Activated naive CD8-positive, alpha-beta T cell treated with anti-CD3 and anti-CD28 coated beads, Interleukin-2, amount 10 ng/mL, durations not matched to agents 7 days and 5 days (primary cell): ENCODE measurements at regions not wholly inside any gene's neighbourhood (a gene's known extent, or its start where the extent isn't known, plus 50 kb on each side); places are given as distances from the start of the nearest gene placed in this dataset.
A peak's percentile ranks its signal among the peaks of the same experiment; 100 is the strongest.

Experiments
- ATAC-seq: fragments of 150-1000 bp; cut with Tn5 transposase; one replicate; pipeline ENCODE4 v1.10.0; 2021; ENCODE audit warnings: low read depth, moderate library complexity
- POLR2A ChIA-PET: fragments of 350-600 bp; sonication (Branson Sonifier 250); formaldehyde crosslinking; loops from one replicate; lab custom pipeline; 2021; ENCODE audit warnings: antibody characterized with exemption; lab: Charles Lee
- DNase-seq: peaks from one replicate; pipeline ENCODE4 v3.0.0; 2021
- H3K27ac Mint-ChIP-seq: one replicate; pipeline ENCODE4 v1.8.0; 2022; ENCODE audit warnings: mild to moderate bottlenecking, mixed read lengths
- H3K27me3 Mint-ChIP-seq: one replicate; pipeline ENCODE4 v1.8.0; 2022; ENCODE audit warnings: mild to moderate bottlenecking, moderate library complexity, mixed read lengths
- H3K36me3 Mint-ChIP-seq: one replicate; pipeline ENCODE4 v1.8.0; 2021; ENCODE audit warnings: mild to moderate bottlenecking, mixed read lengths
- H3K4me1 Mint-ChIP-seq: one replicate; pipeline ENCODE4 v1.8.0; 2021; ENCODE audit warnings: mixed read lengths
- H3K4me3 Mint-ChIP-seq: one replicate; pipeline ENCODE4 v1.8.0; 2022; ENCODE audit warnings: mild to moderate bottlenecking, moderate library complexity, mixed read lengths
- H3K9me3 Mint-ChIP-seq: one replicate; pipeline ENCODE4 v1.8.0; 2021; ENCODE audit warnings: mixed read lengths

DNA sequence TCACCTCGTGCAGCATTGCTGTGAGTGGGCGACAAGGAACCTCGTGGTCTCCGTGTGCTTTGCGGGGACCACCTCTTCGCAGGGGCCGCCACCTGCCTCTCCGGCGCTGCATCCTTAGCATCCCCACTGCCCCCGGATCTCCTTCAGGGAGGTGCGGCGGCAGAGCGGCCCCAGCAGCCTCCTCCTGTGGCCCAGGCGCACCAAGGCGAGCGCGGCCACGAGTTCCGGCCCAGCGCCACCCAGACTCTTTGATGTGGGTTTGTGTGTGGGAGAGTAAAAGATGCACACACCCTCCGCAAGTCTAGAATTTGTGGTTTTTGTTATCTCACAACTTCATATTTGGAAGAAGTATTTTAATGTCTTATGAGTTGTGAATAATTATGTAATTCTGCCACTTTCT, 118.8 kb upstream of the DIO3 start:
- Mint-ChIP-seq H3K36me3 (no peaks in the 10 kb centered on the region), H3K27me3 (peaks cover 83% of the 10 kb centered on the region), H3K4me1 (peaks cover 14% of the 10 kb centered on the region), H3K9me3 (peaks cover 2% of the 10 kb centered on the region), H3K4me3 (no peak overlapping the region), H3K27ac (peak overlapping the region; percentile 61)
- peak; percentile 76 for DNase-seq
- peak; percentile 82 for ATAC-seq
- POLR2A ChIA-PET: no interaction called here

DNA sequence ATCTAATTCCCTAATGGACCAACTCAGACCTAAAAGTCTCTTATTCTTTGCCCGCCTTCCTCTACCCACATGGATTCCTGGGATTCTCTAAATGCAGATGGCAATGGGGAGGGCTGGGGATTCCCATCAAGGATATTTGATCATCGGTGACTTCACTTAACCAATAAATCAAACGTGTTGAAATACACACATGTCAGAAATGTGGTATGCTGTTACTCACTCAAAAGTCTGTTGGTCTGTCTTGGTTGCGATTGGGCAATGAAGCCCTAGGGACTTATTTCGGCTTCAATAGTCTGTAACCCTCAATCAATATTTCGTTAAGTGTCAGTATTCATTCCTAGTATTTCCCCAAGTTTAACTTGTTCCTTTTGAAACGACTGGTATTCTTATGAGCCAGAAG, 117.2 kb upstream of the DIO3 start:
- no peaks in the 10 kb centered on the region for H3K36me3 Mint-ChIP-seq
- no peak for ATAC-seq
- peaks cover 87% of the 10 kb centered on the region for H3K27me3 Mint-ChIP-seq
- H3K4me1 Mint-ChIP-seq: peaks cover 14% of the 10 kb centered on the region
- no peak for DNase-seq
- POLR2A ChIA-PET: no interaction called here
- no peak overlapping the region for H3K27ac Mint-ChIP-seq
- H3K4me3 Mint-ChIP-seq: no peak overlapping the region
- H3K9me3 Mint-ChIP-seq: peaks cover 2% of the 10 kb centered on the region

DNA sequence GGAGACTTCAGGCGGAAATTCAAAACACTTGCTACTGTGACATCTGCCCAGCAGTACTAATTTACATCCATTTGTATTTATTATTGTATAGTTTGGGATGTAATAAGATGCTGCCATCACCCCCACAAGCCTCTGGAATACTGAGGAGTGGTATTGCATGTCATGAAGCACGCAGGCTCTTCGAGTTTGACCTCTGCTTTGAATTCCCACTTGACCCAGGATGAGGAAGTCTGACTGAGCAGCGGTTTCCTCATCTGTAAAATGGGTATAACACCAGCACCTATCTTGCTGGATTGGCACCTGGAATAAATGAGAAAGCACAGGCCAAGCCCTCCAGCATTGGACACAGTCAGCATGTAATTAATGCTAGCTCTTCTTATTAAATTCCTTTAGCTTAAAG, 116.0 kb upstream of the DIO3 start:
- DNase-seq (no peak), ATAC-seq (no peak)
- H3K27ac Mint-ChIP-seq: no peak overlapping the region
- H3K27me3 Mint-ChIP-seq: peaks cover 87% of the 10 kb centered on the region
- peaks cover 14% of the 10 kb centered on the region for H3K4me1 Mint-ChIP-seq
- POLR2A ChIA-PET: no interaction called here
- H3K9me3 Mint-ChIP-seq: peaks cover 2% of the 10 kb centered on the region
- no peaks in the 10 kb centered on the region for H3K36me3 Mint-ChIP-seq
- no peak overlapping the region for H3K4me3 Mint-ChIP-seq

DNA sequence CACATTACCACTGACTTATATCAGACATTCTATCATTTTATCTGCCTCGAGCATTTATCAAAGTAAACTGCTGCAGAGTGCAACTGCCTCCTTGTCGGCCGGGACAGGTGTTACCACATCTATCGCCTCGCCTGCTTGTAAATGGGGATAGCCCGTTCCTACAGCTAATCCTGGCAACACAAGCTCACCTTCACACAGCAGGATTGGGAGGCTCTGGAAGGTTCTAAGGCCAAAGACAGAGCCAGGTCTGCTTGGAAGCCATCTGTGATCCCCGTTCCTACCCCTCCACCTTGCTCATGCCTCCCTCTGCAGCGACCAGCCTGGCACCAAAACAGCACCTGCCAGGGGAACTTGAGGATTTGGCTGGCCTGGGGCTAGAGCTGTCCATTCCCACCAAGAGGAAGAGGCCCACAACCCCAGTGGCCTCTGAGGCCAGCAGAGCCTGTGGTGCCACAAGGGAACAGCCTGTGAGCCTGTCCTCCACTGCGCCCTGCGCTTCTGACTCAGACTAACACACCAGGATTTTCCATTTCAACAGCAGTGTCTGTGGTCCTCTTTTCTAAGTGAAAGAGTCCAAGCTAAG, 114.8 kb upstream of the DIO3 start:
- no peak for DNase-seq
- Mint-ChIP-seq H3K4me1 (peaks cover 14% of the 10 kb centered on the region), H3K4me3 (no peak overlapping the region), H3K9me3 (peaks cover 2% of the 10 kb centered on the region), H3K27ac (no peak overlapping the region), H3K27me3 (peaks cover 88% of the 10 kb centered on the region), H3K36me3 (no peaks in the 10 kb centered on the region)
- ATAC-seq: no peak
- POLR2A ChIA-PET: no interaction called here

DNA sequence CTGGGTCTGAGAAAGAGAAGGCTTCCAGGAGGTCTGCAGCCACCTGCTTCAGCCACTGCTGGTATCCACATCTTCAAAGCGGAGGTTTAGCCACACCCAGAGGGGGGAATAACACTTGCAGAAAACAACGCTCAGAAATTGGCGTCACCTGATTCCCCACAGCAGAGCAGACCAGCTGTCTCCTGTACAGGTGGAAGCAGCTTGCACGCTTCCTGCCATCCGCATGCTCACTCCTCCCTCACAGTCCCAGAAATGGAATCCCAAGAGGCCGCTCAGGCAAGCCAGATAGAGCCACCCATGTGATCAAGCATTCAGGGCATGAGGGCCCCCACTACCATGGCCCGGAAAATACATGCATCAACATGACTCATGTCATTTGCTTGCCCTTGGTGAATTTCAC, 112.2 kb upstream of the DIO3 start:
- no peaks in the 10 kb centered on the region for H3K36me3 Mint-ChIP-seq
- DNase-seq (no peak), ATAC-seq (no peak)
- peaks cover 2% of the 10 kb centered on the region for H3K9me3 Mint-ChIP-seq
- H3K27me3 Mint-ChIP-seq: peaks cover 93% of the 10 kb centered on the region
- no peaks in the 10 kb centered on the region for H3K4me1 Mint-ChIP-seq
- POLR2A ChIA-PET: no interaction called here
- no peak overlapping the region for H3K4me3 Mint-ChIP-seq
- no peak overlapping the region for H3K27ac Mint-ChIP-seq

DNA sequence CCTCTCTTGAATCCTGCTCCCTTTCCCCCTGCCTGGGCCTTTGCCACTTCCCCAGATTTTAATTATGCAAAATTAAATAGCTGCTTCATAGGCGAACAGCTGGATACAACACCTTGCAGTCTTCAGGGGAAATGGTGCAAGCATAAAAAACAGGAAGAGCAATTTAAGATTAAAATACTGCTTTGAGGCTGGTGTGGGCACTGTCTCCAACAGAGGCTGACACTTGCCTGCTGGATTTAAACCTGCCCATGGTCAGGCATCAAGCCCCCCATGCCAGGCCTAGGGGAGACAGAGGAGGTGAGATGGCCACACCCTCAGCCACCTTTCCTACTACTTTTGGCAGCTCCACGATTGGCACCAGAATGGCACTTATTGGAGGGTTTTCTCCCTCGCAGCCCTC, 110.1 kb upstream of the DIO3 start:
- Mint-ChIP-seq H3K27ac (no peak overlapping the region), H3K36me3 (no peaks in the 10 kb centered on the region), H3K4me1 (no peaks in the 10 kb centered on the region), H3K4me3 (no peak overlapping the region), H3K27me3 (peaks cover 96% of the 10 kb centered on the region), H3K9me3 (no peaks in the 10 kb centered on the region)
- DNase-seq (no peak), ATAC-seq (no peak)
- POLR2A ChIA-PET: no interaction called here

DNA sequence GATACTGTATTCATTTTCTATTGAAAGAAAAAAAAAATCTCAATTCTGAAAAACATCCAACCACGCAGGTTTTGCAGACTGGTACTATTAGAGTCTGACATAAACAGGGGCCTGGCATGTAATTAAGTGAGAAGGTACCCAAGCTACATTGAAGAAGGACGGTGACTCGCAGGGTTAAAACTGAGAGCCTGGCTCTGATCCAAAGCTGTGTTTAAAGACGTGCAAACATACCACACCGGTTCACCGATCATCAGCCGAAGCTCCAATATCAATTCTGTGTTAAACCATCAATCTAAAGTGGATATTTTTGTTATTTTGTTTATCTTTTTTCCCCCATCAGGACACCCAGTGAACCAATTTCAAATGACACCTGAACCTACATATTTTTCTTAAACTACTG, 108.1 kb upstream of the DIO3 start:
- Mint-ChIP-seq H3K4me1 (no peaks in the 10 kb centered on the region), H3K27ac (no peak overlapping the region), H3K27me3 (peaks cover 85% of the 10 kb centered on the region), H3K4me3 (no peak overlapping the region), H3K9me3 (no peaks in the 10 kb centered on the region), H3K36me3 (no peaks in the 10 kb centered on the region)
- ATAC-seq (no peak), DNase-seq (no peak)
- POLR2A ChIA-PET: no interaction called here

DNA sequence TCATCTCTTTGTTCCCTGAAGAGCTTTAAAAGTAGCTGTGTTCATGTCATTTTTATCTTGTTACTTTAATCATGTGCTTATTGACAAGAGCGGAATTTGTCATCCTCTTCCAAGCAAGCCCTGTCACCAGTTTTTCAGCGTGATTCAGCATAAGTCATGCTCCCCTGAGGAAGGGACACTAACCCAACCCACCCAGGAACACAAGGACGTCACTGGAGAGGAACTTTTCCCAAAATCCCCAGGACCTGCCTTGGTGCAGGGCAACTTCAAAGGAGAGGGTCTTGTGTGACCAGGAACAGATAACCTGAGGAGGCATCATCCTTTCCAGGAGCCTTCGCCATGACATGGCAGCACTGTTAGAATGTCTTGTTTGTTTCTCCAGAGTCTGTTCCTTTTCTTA, 107.1 kb upstream of the DIO3 start:
- no peak overlapping the region for H3K27ac Mint-ChIP-seq
- POLR2A ChIA-PET: no interaction called here
- H3K27me3 Mint-ChIP-seq: peaks cover 78% of the 10 kb centered on the region
- no peak for ATAC-seq
- H3K36me3 Mint-ChIP-seq: no peaks in the 10 kb centered on the region
- no peak overlapping the region for H3K4me3 Mint-ChIP-seq
- DNase-seq: no peak
- H3K4me1 Mint-ChIP-seq: no peaks in the 10 kb centered on the region
- H3K9me3 Mint-ChIP-seq: no peaks in the 10 kb centered on the region

DNA sequence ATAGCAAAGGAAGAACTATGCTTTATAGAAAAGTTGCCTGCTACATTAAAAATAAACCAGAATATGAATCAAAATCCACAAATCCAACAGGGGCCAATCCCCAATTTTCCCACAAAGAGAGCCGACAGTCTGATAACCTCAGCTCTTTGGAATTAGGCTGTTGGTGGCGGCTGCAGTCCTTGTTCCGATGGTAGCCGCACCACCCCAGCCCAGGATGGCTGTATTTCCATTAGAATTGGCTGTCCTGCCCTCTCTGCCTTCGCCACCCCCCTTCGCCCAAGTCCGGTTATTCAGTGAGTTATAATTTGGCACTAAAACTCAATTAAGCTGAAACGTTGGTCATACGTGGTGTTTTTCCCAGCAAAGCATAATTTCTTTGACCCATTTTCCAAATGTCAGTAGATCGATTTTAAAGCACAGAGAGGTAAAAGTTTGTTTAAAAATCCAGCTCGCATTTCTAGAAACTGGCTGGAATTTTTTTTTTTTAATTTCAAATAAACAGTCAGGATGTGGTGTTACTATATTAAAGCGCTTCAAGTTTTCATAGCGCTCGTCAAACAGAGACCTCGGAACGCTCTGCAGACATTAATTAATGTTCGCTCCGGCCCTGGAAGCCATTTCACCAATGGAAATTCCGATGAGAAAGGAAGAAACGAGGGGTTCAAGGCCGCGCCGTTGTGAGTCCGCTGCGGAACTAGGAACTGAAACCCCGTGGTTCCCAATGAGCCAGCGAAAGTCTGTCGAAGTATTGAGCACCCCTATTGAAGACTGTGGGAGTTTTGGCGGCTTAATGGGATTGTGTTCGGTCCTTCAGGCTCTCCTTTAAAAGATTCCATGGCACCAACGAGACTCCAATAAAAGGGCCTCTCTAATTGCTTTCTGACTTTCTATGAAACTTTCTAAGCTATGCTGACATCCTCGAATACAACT, 104.8 kb upstream of the DIO3 start:
- H3K4me3 Mint-ChIP-seq: no peak overlapping the region

DNA sequence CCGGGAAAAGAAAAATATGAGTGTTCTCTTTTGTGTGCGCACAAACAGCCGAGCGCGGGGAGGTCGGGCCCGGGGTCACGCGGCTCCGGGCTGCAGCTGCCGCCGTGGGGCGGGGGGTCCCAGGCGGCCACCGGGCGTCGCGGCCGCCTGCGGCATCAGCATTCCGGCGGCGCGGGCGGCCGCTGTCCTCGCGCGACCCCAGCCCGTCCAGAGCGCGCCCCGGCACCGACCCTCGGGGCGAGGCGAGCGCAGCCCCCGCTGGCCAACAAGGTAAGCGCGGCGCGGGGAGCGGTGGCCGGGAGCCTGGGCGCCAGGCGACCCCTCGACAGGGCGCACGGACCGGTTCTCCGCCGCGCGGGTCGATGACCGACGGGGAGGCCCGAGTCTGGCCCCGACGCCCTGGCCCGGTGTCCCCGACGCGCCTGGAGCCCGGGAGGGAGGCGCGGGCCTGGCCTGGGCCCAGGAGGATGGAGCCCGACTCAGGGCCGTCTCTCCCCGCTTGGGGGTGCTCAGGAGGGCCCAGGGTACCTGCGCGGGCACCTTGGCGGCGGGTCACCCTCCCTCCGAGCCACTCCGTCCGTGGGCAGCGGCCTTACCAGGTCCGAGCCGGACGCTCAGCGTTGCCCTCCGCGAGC, 103.9 kb upstream of the DIO3 start:
- Mint-ChIP-seq H3K4me1 (no peaks in the 10 kb centered on the region), H3K4me3 (no peak overlapping the region), H3K27me3 (peaks cover 68% of the 10 kb centered on the region), H3K27ac (no peak overlapping the region), H3K36me3 (no peaks in the 10 kb centered on the region), H3K9me3 (no peaks in the 10 kb centered on the region)
- no peak for ATAC-seq
- POLR2A ChIA-PET: no interaction called here
- DNase-seq: no peak

More for the DNA sequence above, 104.8 kb upstream of the DIO3 start:
- no peaks in the 10 kb centered on the region for H3K9me3 Mint-ChIP-seq
- DNase-seq (no peak), ATAC-seq (no peak)
- POLR2A ChIA-PET: no interaction called here
- no peaks in the 10 kb centered on the region for H3K4me1 Mint-ChIP-seq
- H3K27ac Mint-ChIP-seq: no peak overlapping the region
- H3K27me3 Mint-ChIP-seq: peaks cover 74% of the 10 kb centered on the region
- no peaks in the 10 kb centered on the region for H3K36me3 Mint-ChIP-seq

DNA sequence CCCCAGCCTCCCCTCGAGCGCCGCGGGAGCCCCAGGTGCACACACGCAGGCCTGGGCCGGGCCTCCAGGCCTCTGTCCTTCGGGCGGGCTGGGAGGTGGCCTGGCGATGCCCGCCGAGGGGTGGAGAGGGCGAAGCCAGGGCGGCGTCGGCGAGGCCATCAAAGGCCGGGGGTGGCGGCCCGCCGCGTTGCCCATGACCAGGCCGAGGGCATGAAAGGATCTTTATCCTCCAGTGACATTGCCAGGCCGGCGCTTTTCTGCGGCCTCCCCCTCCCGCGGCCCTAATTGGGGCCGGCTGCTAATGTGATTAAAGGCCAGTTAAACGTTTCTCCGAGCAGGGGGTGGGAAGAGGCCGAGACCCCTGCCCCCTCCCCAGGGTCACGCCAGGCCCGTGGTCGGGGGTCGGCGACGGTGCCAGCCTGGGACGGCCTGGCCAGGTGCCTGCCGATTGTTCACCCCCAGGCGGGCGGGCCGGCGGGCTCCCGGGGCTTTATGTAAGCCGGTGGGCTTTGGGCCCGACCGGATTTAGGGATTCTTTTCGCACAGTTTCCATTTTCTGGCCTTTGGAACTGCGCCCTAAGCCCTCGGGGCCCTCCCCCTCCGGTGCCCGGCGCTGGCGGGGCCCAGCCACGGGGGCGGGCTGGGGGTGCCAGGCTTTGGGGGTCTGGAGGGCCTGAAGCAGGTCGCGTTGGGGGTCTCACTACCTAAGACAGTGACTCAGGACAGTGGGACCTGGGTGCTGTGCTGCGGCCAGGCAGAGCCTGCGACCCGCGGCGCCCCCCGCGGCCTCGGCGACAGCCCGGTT, 103.2 kb upstream of the DIO3 start:
- no peak for ATAC-seq
- no peak for DNase-seq
- Mint-ChIP-seq H3K27ac (no peak overlapping the region), H3K4me3 (no peak overlapping the region), H3K27me3 (peaks cover 61% of the 10 kb centered on the region), H3K9me3 (no peaks in the 10 kb centered on the region), H3K4me1 (no peaks in the 10 kb centered on the region), H3K36me3 (no peaks in the 10 kb centered on the region)
- POLR2A ChIA-PET: no interaction called here

DNA sequence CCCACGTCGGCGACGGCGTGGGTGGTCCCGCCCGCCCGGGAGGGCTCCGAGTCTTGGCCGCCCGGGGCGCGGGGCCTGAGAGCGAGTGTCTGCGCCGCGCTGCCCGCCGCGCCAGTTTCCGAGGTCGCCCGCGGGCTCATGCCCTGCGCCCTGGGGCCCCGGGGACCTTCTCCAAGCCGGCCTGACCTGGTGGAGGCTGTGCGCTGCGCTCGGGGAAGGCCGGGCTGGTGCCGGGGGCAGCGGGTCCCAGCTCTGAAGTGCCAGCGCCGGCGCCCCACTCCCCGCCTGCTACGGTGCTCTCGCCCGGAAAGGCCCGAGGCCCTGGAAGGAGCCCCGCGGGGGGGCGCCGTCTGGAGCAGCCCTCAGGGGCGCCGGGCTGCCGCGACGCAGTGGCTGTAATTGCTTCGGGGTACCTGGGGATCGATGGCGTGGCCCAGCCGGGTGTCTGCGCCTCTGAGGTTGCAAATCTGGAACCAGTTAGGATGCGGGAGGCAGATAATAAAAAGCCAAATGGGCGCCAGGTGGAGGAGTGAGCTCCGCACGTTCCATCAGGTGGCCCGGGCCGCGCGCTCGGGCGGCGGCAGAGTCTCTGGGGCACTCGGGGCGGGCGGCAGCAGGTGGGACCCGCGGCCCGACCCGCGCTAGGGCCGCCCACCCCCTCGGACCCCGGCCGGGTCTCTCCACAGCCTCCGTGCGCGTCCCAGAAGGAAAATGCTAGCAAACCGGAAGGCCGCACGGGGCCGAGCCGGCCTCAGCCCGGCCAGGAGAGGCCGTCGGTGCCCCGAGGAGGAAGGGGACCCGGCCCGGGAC, 102.3 kb upstream of the DIO3 start:
- no peak overlapping the region for H3K27ac Mint-ChIP-seq

DNA sequence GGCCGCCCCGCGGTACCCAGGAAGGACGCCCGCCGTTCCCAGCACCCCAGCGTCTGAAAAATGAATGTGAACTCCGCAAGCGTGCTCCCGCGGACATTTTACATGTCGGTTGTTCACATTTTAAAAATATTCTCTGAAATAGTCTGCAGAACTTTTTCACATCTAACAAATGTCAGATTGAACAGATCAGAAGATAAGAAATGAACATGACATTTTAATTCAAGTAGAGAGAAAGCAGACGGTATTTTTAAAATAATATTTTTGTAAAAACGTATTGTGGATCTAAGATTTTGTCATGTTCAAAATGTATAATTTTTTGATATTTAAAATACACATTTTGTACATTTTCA, 101.8 kb upstream of the DIO3 start:
- H3K9me3 Mint-ChIP-seq: no peaks in the 10 kb centered on the region
- POLR2A ChIA-PET: no interaction called here
- H3K36me3 Mint-ChIP-seq: no peaks in the 10 kb centered on the region
- DNase-seq: no peak
- no peak for ATAC-seq
- H3K27me3 Mint-ChIP-seq: peaks cover 48% of the 10 kb centered on the region
- no peak overlapping the region for H3K27ac Mint-ChIP-seq
- no peak overlapping the region for H3K4me3 Mint-ChIP-seq
- no peaks in the 10 kb centered on the region for H3K4me1 Mint-ChIP-seq

More for the DNA sequence above, 102.3 kb upstream of the DIO3 start:
- POLR2A ChIA-PET: no interaction called here
- DNase-seq (no peak), ATAC-seq (no peak)
- H3K4me1 Mint-ChIP-seq: no peaks in the 10 kb centered on the region
- no peak overlapping the region for H3K4me3 Mint-ChIP-seq
- H3K9me3 Mint-ChIP-seq: no peaks in the 10 kb centered on the region
- H3K27me3 Mint-ChIP-seq: peaks cover 53% of the 10 kb centered on the region
- H3K36me3 Mint-ChIP-seq: no peaks in the 10 kb centered on the region
